K562 (cell line): ENCODE measurements at regions not wholly inside any gene's neighbourhood (a gene's known extent, or its start where the extent isn't known, plus 50 kb on each side); places are given as distances from the start of the nearest gene placed in this dataset.

Experiments used
- CTCF ChIP-seq, 3 experiments: IDR thresholded peaks in 2 of 3; conservative IDR thresholded peaks in 1 of 3; 2 replicates each; pipeline ENCODE4 v1.5.1; 2011 to 2012; ENCODE audit warnings: low read length in 3 of 3, mild to moderate bottlenecking in 3 of 3, control low read depth in 2 of 3, improper control_type of control experiment in 1 of 3, inconsistent platforms in 1 of 3, low read depth in 1 of 3, mixed read lengths in 1 of 3, moderate library complexity in 1 of 3; ENCODE audit not compliant: insufficient read depth in 2 of 3
- EP300 ChIP-seq: IDR thresholded peaks from 2 replicates; pipeline ENCODE4 v1.6.1; 2012; ENCODE audit warnings: low read length, improper control_type of control experiment
- NR2F6 ChIP-seq: fragments of 450-650 bp; formaldehyde crosslinking; IDR thresholded peaks from 2 replicates; pipeline ENCODE4 v1.4.0; 2020; ENCODE audit warnings: mild to moderate bottlenecking
- PATZ1 ChIP-seq: fragments of 250-450 bp; sonication (Bioruptor Pico); IDR thresholded peaks from 2 replicates; pipeline ENCODE4 v1.5.0; 2020; ENCODE audit warnings: mild to moderate bottlenecking, borderline replicate concordance
- PCBP1 ChIP-seq: fragments of 200-400 bp; formaldehyde crosslinking; IDR thresholded peaks from 2 replicates; pipeline ENCODE4 v1.6.1; 2018; ENCODE audit warnings: mild to moderate bottlenecking, low read depth, low read length; ENCODE audit not compliant: poor library complexity, severe bottlenecking
- ZBTB7A ChIP-seq: IDR thresholded peaks from 2 replicates; pipeline ENCODE4 v1.6.1; 2011; ENCODE audit warnings: low read depth, mild to moderate bottlenecking, low read length, moderate library complexity, borderline replicate concordance; ENCODE audit not compliant: control insufficient read depth
- ZNF407 ChIP-seq: fragments of 450-650 bp; IDR thresholded peaks from 2 replicates; pipeline ENCODE4 v1.6.1; 2016; ENCODE audit warnings: low read depth

- TF ChIP-seq EP300, result no peak
- TF ChIP-seq ZNF407, result no peak
- TF ChIP-seq CTCF (IDR thresholded peaks at IDR 0.05 in 2 of 3, conservative IDR thresholded peaks at IDR 0.05 in 1 of 3; ENCODE audit: insufficient read depth in 2 of 3, low read depth in 1 of 3, low read length in 3 of 3), result no peak
- no peak for TF ChIP-seq NR2F6
- TF ChIP-seq PCBP1, result no peak
- TF ChIP-seq PATZ1 (CRISPR knock-in tag), result no peak
- TF ChIP-seq ZBTB7A, result no peak
These were observed 452.5 kb downstream of the MCTP2 start for GRCh38 chr15:94683902-94684301.
